ENCODE measurements at regions not wholly inside any gene's neighbourhood (a gene's known extent, or its start where the extent isn't known, plus 50 kb on each side); places are given as distances from the start of the nearest gene placed in this dataset.
"Not testable (repeated sequence)": the region's sequence is repeated elsewhere in the genome, so short reads cannot be mapped to it uniquely, and the experiment has no call there.

DNA sequence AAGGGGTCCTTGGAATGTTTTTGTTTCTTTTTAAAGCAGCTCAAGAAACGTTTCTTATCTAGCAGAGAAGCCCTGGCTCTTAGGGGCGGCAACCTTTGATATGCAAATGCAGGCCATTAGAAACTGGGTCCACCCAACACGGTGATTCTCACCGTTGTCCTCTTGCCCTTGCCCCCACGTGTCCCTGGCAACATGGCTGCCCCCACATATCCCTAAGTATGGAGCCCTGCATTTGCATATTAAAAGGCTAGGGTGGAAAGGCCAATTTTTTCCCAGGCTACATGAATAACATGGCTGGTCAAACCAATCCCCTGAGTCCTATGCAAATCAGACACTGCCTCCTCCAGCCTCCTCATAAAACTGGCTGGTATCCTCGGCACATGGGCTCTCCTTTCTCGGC is 230.1 kb upstream of the SPOPL start:
- DNase-seq (ENCODE audit: low spot score): no peak

DNA sequence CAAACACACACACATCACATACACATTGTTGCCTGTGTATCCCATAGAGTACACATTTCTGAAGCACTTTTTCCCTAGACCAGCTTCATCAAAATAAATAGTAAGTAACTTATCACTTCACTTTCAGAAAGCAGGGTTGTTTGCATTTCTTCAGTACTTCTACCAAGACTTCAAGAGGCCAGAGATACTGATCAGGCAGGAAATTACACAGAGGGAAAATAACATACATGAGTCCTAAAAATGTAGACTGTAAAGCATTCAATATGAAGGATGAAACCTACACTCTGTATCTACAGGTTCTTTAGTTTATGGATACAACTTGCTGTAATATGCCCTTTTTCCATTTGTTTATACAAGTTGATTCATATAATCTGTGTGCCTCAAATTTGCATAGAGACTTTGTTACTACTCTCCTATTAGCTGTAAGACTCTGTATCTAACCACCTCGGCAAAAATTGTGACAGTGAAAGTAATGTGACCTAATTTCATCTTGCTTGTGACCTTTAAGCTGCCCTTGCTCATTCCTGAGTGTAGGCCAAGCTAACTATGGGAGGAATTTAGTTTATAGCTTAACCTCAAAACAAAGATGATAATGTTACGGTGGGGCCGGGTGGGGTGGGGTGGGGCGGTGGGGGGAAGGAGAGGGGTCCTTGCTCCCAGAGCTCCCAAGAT is 228.9 kb upstream of the SPOPL start:
- no peak for DNase-seq (ENCODE audit: low spot score)

DNA sequence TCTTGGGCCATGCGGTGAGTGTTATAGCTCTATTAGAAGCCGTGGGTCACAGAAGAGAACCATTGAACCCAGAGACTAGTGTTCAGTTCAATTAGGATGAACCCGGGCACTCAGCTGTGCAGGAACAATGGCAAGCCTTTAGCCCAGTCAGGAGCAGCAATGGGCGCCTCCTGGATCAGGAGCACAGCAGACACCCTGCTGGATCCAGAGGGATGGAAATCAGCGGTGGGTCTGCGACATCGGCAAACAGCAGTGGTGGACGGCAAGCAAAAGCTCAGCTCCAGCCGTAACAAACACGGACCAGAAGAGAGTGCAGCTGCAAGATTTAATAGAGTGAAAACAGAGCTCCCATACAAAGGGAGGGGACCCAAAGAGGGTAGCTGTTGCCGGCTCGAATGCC is 228.3 kb upstream of the SPOPL start:
- not testable (repeated sequence) for DNase-seq (ENCODE audit: low spot score)

DNA sequence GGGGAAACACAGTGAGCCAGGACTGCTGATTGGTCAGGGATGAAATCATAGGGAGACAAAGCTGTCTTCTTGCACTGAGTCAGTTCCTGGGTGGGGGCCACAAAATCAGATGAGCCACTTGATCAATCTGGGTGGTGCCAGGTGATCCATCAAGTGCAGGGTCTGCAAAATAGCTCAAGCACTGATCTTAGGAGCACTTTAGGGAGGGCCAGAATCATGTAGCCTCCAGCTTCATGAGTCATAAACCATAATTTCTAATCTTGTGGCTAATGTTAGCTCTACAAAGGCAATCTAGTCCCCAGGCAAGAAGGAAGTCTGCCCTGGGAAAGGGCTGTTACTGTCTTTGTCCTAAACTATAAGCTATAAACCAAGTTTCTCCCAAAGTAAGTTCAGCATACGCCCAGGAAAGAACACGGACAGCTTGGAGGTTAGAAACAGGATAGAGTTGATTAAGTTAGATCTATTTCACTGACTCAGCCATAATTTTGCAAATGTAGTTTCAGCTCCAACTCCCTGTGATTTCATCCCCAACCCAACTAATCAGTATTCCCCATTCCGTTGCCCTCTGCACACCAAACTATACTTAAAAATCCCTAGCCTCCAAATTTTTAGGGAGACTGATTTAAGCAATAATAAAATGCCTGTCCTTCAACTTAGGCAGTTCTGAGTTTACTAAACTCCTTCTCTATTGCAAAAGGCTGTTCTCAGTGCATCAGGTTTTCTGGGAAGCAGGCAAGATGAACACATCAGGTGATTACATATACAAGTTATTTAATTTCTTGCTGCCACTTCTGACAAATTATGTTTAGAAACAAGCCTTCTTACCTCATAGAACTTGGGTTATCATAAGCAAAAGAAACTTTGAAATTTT is 226.9 kb upstream of the SPOPL start:
- no peak for DNase-seq (ENCODE audit: low spot score)

DNA sequence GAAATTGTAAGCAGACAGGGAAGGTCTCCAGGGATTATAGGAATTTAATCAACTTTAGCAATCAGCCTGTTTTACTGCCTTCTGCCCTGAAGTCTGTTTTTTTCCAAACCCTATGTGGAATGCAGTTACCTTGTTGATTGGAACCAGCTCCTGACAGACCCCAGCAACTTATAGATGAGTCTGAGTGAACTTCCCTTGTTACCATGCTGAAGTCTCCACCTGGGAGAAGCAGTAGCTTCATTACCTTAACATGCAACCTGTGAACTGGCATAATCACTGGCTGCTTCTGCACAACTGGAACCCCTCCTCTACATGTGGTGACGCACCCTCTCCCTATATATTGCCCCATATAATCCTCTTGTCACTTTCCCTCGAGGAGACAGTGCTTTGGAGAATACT is 226.3 kb upstream of the SPOPL start:
- DNase-seq (ENCODE audit: low spot score): no peak

DNA sequence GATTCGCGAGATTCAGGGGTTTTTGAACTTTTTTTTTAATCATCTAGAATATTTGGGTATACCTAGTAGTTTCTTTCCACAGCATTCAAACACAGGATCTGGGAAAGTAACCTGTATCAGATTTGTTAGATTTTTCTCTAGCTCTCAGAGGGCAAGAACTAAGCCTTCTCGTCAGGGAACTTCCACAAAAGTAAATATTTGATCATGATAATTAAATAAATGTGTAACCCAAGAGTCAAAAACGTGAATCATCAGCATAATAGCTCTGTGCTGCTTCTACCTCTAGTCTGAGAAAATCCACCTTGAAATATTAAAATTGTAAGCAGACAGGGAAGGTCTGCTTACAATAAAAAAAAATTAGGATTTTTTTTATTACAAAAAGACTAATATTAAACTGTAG is 225.7 kb upstream of the SPOPL start:
- DNase-seq (ENCODE audit: low spot score): no peak

DNA sequence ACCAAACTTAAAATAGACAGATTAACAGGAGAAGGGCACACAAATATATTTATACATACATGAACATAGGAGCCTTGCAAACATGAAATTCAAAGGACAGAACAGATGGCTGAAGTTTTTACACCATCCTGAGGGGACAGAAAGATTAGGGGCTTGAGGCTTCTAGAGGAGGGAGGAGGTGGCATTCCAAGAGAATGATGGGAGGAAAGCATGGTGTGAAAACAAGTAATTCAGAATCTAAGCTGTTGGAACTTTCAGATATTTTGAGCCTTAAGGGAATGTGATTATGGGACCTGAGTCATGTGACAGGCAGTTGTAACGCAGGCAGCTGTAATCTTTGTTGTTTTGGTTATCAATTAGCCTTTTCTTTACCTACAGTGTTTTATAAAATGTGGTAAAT is 225.2 kb upstream of the SPOPL start:
- no peak for DNase-seq (ENCODE audit: low spot score)

DNA sequence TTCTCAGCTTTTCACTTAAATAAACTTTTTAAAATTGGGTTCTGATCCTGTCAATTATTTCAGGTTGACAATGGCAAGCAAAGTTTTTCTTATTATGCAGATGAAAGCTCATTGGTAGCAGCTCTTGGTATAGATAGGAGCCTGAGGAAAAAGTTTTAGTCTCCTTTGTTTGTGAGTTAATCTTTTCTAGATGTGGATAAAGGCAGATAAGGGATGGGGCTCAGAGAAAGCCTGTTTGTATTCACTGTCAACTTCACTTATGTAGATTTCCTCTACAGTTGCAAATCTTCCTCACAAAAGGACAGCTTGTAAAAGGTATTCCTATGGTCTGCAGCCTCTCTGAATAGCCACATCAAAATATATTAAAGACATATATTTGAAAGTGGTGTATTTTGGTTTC is 224.5 kb upstream of the SPOPL start:
- no peak for DNase-seq (ENCODE audit: low spot score)

DNA sequence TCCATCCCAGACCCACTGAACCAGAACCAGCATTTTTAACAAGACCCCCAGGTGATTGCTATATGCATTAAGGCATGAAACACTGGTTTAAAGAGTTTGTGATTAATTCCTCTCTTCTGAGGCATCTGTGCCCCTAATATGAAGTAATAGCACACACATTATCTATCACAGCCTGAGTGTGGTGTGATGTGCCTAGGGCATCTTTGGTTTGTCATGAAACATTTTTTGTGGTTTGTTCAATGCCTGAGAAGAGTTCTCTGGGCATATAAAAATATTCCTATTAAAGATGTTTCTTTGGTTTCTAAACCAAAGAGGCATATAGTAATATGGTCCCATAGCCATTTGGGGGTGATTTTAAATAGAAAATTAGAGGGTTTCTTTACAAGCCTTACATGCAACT is 221.7 kb upstream of the SPOPL start:
- DNase-seq (ENCODE audit: low spot score): no peak

DNA sequence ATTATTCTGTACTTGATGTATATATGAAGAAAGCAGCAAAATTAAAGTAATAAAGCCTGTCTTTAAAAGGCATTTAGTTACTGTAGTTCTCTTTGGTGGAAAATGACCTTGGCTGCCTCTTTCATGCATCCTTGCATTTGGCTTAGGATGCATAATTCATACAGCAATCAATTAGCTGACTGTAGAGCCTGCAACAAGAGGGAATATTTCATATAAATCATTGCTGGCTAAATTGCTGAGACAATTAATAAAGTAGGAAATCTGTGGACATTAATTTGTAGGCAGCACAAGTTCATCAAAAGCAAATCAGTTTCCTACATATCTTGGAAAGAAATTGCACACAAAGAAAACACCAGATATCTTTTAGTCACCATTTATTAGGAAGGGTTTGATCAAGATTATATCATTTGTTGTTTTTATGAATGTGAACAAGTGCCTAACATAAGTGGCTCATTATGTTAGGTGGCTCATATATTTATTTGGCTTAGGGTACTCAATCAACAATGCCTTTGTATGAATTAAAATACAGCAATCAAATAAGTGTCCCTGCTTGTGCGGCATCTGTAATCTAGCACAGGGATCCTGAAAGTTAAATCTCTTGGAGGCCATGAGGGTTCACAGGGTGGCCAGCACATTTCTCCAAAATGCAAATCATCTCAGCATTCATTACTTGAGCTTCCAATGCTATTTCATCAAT is 220.4 kb upstream of the SPOPL start:
- DNase-seq (ENCODE audit: low spot score): no peak

DNA sequence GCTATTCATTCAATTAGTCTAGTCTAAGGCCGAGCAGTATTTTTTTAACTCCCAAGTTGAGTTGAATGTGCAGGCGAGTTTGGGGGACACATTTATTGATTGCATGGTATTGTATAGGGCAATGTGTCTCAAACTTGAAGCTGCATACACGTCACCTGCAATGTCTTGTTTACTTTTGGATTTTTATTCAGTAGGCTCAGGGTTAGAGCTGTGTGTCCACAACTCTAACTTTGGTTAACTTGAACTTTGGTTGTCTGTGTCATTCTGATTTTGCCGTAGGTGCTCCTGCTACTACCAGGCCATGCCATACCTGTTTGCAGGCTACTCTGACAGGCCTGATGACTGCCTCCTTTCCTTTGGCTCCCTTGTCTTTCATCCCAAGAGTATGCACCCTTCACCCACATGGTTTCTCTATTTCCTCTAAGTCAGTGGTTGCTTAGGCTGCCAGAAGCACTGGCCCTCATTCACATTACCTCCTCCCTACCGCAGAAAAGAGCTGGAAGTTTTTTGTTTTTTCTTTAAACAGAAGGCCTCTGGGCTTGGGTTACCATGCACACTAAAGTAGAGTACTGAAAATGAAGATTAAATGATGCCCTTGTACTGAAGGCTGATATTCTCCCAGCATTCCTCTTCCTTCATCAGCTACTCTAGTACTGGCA is 219.4 kb upstream of the SPOPL start:
- DNase-seq (ENCODE audit: low spot score): no peak

DNA sequence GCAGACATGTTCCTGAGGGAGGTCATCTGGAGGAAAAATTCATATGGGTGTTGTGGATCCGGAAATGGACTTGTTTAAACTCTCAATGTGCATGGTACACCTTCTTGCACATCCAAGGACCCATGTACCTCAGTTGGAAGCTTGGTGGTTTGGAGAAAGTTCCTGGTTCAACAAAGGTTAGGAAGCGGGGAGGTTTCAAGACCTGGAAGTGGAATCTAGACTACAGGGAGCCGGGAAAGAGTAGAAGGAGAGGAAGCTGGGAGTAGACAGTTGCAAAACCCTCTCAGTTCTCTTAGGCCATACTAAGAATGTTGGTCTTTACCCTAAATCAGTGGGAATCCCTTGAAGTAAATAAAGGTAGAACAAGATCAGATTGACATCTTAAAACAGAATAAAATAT is 209.8 kb upstream of the SPOPL start:
- DNase-seq (ENCODE audit: low spot score): no peak

DNA sequence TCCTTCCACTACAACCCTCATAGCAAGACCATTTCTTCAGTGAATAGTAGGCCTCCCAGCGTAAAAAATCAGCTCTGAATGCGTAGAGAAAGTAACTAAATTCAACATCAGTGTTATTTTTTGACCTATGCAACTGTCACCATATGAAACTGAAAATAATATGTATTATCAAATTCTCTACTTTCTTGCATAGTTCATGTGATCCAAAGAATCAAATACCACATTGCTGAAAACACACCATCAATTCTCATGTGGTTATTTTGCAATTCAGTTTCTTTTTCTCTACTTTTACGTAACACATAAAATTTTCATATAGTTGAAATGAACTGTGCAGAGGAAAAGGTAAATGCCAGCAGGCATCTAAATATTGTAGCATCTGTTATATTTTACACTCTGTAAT is 208.5 kb upstream of the SPOPL start:
- DNase-seq (ENCODE audit: low spot score): no peak

DNA sequence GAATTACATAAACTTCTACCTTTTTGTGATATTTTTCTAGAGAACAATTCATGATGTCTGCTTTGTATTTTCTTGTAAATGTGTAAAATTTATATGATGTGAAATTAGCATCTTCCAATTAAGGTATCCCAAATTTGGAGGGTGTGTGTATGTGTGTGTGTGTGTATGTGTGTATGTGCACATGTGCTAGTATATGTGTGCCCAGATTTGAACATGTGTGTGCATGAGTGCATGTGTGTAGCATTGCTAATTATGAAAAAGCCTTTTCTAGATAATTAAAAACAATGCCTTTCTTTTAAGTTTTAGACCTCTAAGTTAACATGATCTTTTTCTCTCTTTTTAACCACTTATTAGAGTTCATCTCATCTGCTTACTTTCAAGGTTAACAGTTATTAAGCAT is 208.0 kb upstream of the SPOPL start:
- no peak for DNase-seq (ENCODE audit: low spot score)

DNA sequence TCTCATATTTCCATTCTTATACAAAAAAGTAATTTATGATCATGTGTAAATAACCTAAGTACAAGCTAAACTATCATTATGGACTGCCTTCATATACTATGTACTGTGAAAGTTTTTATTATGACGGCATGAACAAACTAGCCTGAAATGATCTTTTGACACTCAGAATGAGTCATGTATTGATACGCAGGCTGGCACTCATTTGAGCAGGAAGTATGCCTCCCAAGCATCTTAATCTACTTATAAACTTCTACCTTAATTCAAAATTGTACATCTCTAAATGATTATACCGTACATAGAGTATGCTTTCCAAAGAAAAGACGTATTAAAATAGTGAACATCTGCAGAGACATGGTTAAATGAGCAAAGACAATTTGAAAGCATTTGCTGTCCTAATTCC is 207.1 kb upstream of the SPOPL start:
- no peak for DNase-seq (ENCODE audit: low spot score)

DNA sequence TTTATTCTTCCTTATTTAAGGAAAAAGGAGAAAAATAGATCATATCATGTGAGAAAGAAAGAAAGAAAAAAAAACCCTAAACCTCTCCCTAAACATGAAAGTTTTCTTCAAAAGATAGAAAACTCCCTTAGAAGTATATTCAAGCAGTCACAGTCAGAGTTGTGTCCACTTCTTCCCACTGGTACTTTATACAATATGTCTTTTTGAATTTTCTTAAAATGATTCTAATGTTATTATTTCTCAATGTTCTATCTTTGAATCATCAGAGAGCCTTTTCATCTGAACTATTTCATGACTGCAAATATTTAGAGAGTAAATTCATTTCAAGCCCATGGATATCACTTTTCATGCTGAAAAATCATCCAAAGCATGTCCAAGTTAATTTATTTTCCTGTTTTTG is 205.2 kb upstream of the SPOPL start:
- DNase-seq (ENCODE audit: low spot score): no peak

DNA sequence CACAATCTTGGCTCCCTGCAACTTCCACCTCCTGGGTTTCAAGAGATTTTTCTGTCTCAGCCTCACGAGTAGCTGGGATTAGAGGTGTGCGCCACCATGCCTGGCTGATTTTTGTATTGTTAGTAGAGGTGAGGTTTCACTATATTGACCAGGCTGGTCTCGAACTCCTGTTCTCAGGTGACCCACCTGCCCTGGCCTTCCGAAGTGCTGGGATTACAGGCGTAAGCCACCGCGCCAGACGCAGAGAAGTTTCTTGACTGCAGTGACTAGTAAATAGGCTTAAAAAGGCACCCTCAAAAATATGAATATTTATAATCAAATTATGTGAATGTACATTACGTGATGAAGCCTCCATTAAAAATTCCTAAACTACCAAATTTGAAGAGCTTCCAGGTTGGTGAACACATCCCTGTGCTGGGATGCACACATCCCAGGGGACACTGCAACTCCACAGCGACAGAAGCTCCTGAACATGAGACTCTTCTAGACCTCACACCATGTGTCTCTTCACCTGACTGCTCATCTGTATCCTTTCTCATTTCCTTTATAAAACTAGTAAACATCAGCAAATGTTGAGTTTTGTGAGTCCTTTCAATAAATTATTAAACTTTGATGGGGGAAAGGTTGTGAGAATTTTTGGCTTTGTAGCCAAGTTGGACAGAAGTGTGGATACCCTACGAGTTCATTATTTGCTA is 203.3 kb upstream of the SPOPL start:
- DNase-seq (ENCODE audit: low spot score): no peak

DNA sequence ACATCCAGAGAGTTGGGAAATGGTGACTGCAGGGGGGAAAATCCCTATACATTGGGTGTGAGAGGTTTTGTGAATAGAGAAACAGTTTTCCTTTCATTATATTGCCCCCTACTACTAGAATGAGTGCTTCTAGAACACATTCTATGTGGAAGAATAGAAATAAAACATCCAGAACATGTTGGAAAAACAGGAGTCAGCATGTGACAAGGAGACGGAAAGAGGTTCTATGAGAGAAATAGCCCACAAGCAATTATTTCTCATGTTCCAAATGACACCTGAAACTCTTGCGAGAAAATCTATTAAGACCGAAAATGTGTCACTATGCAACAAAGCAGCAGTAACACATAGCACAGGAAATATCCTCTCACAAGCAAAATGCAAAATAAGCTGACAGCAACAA is 202.7 kb upstream of the SPOPL start:
- no peak for DNase-seq (ENCODE audit: low spot score)

DNA sequence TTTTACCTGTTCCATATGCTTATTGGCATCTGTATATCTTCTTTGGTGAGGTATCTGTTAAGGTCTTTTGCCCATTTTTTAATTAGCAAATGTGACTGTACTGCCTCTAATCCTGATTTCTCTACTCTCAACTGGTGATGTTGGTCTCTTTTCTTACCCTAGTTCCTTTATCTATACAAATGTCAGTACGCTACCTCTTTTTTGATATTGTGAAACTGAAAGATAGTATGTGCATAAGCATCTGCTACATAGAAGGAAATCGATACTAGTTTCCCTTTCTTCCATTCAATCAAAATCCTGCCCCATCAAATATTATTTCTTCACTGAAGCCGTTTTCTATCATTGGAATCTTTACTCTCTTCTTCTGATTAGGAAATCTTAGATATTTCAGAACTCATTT is 194.9 kb upstream of the SPOPL start:
- no peak for DNase-seq (ENCODE audit: low spot score)

DNA sequence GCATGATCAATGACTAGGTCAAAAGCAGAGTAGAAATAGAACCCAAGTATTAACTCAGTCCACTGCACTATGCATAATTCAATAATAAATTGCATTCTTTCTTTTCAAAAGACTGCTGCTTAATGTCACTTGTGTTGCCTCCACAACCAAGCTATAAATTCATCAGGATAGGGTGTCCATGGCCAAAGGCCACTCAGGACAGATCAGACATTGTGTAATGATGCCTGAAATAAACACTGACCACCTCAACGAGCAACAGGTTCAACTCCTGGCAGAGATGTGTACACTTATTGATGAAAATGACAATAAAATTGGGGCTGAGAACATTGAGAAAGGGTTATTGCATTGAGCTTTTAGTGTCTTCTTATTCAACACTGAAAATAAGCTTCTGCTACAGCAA is 194.5 kb upstream of the SPOPL start:
- DNase-seq (ENCODE audit: low spot score): no peak

DNA sequence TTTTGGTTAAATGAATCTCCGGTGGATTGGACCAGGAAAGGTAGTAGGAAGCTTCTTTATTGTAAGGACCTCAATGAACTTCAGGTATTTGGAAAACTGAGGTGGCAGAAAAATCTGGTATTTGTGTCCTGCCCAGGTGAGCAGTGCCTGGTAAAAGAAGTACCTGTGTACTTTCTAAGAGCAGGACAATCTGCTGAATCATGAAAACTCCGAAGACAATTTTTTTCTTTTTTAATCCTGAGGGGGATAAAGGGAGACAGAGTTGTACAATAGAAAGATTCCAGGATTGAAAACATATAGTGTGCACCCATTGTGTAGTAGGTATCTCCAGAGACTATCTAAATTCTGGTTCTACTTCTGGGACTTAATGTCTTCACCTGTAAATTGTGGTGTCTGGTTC is 191.8 kb upstream of the SPOPL start:
- no peak for DNase-seq (ENCODE audit: low spot score)

DNA sequence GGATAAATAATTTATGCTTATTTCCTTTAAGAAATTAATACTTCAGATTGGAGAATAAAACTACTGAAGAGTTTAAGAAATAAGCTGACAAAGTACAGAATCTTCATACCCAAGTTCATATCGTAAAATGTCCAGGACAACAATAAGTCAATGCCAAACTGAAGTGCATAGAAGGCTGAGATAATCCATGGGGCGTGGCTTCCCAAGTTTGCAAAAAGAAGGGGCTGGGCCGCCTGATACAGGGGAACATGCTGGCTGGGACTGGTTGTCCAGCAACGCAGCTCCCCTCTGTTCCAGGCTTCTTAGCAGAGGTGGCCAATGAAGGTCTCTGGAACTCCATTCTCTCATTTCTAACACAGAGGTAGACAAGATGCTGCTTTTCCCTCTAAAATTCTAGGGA is 189.5 kb upstream of the SPOPL start:
- no peak for DNase-seq (ENCODE audit: low spot score)
